ENCODE measurements at regions not wholly inside any gene's neighbourhood (a gene's known extent, or its start where the extent isn't known, plus 50 kb on each side); places are given as distances from the start of the nearest gene placed in this dataset.

DNA sequence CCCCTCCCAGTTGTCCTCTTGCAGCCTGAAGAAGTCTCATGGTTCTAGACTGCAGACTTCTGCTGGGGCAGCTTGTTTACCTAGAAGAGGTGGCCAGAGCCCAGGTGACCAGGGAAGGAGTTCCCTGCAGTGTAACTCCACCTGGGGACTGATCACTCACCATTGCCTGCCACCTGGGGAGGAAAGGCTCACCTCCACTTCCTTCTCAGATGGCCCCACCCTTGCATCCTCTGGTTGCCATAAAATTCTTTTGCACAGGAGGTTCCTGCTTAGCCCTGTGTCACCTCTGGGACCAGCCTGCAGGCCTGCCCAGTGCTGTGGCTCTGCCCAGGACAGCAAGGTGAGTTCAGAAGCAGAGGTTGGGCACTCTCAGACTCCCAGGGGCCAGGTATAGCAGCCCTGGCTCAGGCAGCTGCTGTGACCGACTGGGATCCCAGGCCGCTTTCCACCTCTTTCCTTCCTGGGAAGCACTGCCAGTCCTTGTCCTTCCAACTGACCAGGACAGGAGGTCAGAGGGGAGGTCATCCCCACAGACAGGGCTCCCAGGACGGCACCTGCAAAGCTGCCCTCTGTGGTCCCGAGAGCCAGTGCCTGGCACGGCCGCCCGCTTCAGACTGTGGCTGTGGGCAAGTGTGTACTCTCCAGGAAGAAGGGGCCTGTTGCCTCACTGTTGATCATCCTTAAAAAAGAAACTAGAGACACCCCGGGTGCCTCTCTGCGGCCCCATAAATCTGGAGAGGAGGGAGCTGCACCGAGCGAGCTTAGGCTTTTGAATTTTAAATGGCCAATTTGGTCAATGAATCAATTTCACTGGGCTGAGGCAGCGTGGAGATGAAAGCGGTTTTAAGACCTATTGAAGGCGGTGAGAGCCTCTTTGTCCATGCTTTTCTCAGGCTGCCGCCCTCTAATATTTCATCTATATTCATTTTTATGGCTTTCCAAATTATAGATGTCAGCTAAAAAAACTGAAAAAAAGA, 79.5 kb upstream of the C14orf180 start:
- no peak for DNase-seq (ENCODE audit: extremely low spot score)
- ChIA-PET POLR2A (no interaction called here), CTCF (no interaction called here)
- TF ChIP-seq, protein P1, sequence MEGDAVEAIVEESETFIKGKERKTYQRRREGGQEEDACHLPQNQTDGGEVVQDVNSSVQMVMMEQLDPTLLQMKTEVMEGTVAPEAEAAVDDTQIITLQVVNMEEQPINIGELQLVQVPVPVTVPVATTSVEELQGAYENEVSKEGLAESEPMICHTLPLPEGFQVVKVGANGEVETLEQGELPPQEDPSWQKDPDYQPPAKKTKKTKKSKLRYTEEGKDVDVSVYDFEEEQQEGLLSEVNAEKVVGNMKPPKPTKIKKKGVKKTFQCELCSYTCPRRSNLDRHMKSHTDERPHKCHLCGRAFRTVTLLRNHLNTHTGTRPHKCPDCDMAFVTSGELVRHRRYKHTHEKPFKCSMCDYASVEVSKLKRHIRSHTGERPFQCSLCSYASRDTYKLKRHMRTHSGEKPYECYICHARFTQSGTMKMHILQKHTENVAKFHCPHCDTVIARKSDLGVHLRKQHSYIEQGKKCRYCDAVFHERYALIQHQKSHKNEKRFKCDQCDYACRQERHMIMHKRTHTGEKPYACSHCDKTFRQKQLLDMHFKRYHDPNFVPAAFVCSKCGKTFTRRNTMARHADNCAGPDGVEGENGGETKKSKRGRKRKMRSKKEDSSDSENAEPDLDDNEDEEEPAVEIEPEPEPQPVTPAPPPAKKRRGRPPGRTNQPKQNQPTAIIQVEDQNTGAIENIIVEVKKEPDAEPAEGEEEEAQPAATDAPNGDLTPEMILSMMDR (IDR thresholded peaks at IDR 0.05; ENCODE audit: control extremely low read depth, extremely low read depth, low read depth, missing control alignments) = no peak

DNA sequence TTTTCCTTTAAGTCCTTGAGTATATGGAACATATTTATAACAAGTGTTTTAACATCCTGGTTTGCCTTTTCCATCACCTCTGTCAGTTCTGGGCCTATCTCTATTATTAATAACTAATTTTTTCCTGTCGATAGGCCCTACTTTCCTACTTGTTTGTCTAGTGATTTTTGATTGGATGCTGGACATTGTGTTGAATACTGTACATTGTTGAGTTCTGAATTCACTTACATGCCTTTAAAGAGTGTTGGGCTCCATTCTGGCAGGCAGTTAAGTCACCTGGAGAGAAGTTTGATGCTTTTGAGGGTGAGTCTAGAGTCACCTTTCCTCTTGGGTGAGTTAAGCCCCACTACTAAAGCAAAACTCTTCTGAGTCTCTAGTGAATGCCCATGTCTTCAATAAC, 77.5 kb upstream of the C14orf180 start:
- TF ChIP-seq, protein P1 (IDR thresholded peaks at IDR 0.05; ENCODE audit: control extremely low read depth, extremely low read depth, low read depth, missing control alignments) = no peak
- CTCF ChIA-PET = no interaction called here
- POLR2A ChIA-PET = no interaction called here
- peak; percentile 1 for DNase-seq (ENCODE audit: extremely low spot score)

DNA sequence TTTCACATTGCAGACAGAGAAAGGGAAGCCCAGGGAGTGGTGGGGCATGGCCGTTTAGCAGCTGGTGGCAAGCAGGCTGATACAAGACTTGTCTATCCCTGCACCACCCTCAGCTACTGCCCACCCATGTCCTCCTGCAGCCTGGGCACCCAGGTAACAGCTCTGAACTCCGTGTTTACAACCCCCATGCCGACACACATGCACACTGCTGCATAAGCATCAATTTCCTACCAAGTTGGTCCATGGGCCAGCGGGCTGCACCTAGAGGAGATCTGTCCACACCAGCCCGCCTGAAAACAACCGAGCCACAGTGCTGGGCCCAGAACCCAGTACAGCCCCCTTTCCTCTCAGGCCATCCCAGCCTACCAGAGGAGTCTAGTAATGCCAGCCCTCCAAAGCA, 75.9 kb upstream of the C14orf180 start:
- ChIA-PET POLR2A (no interaction called here), CTCF (no interaction called here)
- TF ChIP-seq, protein P1 (IDR thresholded peaks at IDR 0.05; ENCODE audit: control extremely low read depth, extremely low read depth, low read depth, missing control alignments) = no peak
- no peak for DNase-seq (ENCODE audit: extremely low spot score)

DNA sequence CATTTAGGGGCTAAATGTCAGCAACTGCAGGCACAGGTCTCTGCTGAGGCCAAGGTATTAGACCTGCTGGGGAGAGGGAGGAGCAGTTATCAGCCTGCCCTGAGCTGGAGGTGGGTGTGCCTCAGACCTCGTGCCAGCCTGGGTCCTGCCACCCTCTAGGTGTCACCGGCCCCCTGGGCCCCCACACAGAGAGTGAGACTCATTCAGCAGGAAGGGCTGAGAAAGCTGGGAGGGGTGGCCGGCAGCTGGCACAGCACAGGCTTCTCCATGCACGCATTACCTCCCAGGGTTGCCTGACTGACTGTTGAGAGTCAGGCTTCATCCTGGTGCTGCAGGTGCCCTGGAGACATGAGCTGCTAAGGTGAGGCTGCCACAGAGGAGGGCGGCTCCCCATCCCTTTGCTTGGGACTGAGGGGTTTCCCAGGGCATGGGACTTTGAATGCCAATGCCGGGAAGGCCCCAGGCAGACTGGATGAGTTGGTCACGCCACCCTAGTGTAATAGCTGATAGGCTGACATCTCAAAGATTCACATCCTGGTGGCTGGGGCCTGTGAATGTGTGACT, 75.3 kb upstream of the C14orf180 start:
- CTCF ChIA-PET = no interaction called here

DNA sequence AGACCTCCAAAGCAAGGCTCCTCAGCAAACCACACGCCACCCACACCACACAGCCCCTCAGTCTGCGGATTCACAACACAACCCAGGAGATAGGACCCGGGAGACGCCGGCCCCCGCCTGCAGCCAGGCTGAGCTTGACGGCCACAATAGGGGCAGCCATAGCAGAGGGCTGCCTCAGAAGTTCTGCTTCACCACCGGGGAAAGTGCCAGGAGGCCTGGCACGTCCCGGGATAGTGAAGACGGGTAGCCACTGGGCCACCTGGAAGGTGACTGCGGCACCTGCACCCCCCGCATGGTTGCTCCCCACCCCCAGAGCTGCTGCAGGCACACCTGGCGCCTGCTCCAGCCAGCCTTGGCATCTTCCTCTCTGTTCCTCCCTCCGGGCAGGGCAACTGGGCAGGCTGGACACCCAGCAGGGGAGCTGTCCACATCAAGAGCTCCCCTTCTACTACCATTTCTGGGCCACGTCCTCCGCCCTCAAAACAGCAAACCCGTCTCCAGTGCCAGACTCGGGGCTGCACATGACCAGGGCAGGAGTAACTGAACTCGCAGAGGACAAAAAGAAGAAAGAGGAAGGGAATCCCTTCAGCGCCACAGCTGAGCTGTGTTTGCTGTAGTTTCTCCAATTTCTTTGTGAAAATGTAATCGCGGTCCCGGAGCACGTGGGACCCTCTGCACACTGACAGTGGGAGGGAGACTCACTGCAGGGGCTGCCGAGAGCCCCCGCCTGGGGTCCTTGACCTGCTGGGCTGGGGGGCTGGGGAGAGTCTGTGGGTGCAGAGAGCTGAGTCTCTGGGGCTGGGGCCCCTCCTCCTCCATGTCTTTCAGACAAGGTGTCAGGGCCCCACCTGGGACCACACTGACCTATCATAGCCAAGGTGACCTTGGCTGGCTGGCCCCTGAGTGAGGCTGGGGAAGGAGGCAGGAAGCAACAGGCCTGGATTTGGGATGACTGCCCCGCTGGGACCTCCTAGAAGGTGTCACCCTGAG, 74.2 kb upstream of the C14orf180 start:
- DNase-seq (ENCODE audit: extremely low spot score) = no peak
- TF ChIP-seq, protein P1 (IDR thresholded peaks at IDR 0.05; ENCODE audit: control extremely low read depth, extremely low read depth, low read depth, missing control alignments) = no peak
- POLR2A ChIA-PET = no interaction called here
- CTCF ChIA-PET = no interaction called here

More for the DNA sequence above, 75.3 kb upstream of the C14orf180 start:
- TF ChIP-seq, protein P1 (IDR thresholded peaks at IDR 0.05; ENCODE audit: control extremely low read depth, extremely low read depth, low read depth, missing control alignments) = no peak
- POLR2A ChIA-PET = no interaction called here
- no peak for DNase-seq (ENCODE audit: extremely low spot score)
